Activated CD8-positive, alpha-beta memory T cell treated with anti-CD3 and anti-CD28 coated beads for 1 hour (primary cell): ENCODE measurements at regions not wholly inside any gene's neighbourhood (a gene's known extent, or its start where the extent isn't known, plus 50 kb on each side); places are given as distances from the start of the nearest gene placed in this dataset.

ENCODE experiments used
- DNase-seq, 2 donors: peaks; one replicate each; pipeline ENCODE4 v3.0.0-alpha.2; 2020; ENCODE audit warnings: low read depth in 1 of 2; ENCODE audit errors: extremely low read depth in 1 of 2

GRCh38 chr9:89744730-89745129 is 139.9 kb downstream of the GADD45G start:
- DNase-seq: no peak

DNA sequence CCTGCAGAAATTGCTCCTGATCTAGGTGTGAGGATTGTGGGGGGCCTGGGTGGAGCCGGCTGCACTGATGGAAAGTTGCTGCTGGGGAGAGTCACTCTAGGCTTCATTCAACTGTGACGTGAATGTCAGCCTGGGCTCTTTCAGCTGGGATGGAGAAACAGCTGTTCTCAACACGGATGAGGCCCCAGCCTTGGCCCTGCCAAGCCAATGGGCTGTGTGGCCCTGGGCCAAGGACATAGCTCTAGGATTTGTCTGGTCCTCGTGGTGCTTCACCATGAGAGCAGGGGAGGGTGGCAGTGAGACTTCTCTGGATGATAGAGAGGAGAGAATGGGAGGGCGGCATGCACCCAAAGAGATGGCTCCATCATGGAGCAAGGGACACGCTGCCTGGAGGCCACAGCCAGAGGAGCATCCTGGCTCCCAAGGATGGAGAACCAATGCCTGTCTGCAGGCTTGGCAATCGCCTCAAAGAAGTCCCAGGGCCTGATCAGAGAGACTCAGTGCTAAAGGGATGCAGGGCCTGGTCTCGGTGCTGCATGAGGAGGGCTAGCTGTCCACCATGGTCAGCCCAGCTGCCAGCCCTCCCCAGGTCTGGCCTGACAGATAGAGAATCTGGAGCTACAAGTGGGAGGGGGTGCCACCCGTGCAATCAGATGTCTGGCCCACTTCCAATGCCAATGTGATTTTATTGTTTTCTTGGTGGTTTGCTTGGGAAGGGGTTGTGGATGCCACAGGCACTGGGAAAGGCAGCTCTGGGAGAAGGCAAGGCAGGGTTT is 141.0 kb downstream of the GADD45G start:
- no peak for DNase-seq

GRCh38 chr9:89746385-89747116 is 141.7 kb downstream of the GADD45G start:
- no peak for DNase-seq

DNA sequence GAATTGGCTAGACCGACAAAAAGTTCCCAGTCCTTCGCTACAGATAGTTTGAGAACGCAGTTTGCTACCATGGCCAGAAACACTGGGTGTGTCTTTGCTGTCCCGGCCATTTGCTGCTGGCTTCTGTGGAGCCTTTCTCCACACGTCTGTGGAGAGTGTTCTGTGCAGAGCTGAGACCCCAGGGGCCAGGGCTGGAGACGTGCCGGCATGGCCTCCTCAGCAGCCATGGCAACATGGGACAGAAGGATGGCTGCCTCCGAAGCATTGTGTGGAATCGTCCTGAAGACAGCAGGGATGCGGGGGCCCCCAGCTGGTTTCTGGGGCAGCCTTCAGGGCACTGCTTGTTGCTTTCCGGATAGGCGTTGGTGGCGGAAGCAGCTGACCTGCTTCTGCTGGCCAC is 142.8 kb downstream of the GADD45G start:
- DNase-seq: no peak

DNA sequence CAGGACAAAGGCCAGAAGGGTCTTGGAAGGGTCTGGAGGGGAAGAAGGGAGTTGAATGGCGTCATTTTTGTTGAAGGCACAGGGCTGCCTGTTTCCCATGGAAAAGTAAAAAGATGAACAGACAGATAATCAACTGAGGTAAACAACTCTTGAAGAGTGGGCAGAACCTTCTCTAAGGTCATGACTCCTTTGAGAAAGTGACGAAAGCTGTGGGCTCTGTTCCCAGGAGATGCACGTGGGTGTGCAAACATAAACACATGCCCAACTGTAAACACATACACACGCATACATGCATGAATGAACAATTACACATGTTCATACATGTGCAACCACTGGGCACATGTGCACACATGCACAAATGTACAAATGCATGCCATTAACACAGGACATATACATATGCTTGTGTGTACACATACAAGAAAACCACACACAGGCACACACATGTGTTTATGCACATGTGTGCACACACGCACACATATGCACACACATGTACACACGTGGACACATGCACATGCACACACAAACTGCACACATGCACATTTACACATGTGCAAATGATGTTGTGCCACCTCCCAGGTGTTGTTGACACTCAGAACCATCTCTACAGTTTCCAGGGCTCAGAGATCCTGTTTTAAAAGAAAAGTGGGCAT is 143.3 kb downstream of the GADD45G start:
- DNase-seq: no peak

DNA sequence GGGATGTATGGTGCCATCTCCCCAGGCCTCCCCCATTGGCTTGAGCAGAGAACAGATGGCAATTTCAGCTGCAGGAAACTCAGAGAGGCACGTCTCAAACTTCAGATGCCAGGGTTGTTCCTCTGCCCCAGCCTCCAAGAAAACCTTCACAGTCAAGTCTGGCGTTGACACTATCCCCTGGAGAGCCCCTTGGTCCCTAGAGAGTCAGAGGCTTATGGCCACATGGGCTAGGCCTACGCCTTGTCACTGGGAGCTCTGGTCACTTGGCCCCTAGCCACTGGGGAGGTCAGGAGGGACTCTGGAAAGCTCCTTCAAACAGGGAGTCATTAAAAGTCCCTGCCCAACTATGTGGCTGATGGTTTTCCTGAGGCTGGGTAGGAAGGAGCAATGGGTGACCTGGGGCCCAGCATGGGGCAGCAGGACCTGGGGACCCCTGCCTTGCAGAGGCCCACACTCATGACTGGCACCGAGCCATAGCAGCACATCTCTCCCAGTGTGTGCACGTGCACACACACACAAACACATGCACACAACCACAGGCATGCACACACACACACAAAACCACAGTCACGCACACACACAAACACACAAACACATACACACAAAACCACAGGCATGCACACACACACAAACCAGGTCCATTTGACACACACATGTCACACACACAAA is 144.2 kb downstream of the GADD45G start:
- DNase-seq: no peak

DNA sequence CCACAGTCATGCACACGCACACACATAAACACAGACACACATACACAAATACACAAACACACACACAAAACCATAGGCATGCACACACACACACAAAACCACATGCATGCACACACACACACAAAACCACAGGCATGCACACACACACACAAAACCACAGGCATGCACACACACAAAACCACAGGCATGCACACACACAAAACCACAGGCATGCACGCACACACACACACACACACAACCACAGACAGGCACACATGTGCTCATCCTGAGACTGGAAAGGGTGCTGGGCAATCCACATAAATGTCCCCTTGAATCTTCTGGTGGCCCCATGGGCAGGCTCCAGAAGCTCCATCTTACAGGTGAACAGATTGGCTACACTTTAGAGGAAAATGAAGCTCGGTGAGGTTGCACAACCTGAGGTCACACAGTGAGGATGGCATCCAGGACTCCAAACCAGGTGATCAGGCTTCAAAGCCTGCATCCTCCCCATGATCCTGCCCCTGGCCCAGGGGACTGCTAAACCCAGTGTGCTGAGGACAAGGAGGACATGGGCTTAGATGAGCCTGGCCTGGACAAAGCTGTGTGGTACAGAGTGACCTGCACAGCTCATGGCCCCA is 144.8 kb downstream of the GADD45G start:
- DNase-seq: no peak

DNA sequence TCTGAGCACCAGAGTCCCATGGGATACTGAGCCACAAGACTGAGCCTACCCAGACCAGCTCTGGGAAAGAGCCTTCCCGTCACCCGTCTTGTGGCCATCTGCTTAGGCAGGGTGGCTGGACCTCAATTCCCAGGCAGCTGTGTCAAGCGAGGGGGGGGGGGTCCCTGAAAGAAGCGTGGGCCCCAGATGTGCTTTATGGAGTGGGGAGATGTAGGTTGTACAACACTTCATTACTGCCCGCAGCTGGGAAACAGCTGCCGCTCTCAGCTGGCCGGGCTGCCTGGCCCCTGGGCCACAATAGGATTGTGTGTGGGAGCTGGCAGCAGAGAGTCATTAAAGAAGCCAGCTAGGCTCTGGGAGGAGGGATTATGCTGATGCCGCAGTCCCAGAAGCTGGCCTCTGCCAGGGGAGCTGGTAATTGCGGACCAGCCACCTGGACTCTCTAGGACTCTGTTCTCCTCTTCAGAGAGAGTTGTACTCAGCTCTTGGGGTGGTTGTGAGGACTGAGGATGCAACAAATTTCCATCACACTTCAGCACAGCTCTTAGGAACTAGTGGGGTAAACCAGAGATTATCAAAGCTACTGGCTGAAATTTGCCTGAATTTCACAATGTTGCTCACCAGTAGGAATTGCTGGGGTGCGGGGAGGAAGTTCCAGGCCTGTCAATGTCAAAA is 145.4 kb downstream of the GADD45G start:
- DNase-seq: no peak

- no peak for DNase-seq
Measured at GRCh38 chr9:89751079-89751825, 146.4 kb downstream of the GADD45G start.

GRCh38 chr9:89752154-89752553 is 147.3 kb downstream of the GADD45G start:
- DNase-seq: no peak

DNA sequence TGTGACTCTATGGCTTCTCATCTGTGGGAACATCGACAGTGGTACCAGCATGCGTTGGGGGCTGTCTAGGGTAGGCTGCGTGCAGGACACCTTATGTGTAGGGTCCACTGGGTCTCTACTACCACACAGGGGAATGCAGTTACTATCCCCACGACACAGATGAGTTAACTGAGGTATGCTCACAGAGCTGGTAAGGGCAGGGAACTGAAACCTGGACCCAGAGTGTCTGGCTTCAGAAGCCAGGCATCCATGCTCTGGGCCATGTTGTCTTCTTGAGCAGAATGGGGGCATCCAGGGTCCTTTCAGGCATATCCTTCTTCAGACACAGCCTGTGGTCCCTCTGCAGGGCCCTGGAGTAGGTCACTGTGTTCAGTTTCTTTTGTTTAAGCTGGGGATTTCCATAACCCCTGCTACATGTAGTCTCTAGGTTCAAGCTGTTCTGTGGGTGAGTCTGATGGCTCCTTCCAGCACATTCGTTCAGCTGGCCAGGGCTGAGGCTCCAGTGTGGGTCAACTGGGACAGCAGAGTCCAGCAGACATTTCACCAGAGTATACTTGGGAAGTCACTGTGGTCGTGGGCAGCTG is 148.8 kb downstream of the GADD45G start:
- no peak for DNase-seq

GRCh38 chr9:89754193-89754592 is 149.4 kb downstream of the GADD45G start:
- DNase-seq: no peak

- no peak for DNase-seq
Measured at GRCh38 chr9:89755821-89756220, 151.0 kb downstream of the GADD45G start.

DNA sequence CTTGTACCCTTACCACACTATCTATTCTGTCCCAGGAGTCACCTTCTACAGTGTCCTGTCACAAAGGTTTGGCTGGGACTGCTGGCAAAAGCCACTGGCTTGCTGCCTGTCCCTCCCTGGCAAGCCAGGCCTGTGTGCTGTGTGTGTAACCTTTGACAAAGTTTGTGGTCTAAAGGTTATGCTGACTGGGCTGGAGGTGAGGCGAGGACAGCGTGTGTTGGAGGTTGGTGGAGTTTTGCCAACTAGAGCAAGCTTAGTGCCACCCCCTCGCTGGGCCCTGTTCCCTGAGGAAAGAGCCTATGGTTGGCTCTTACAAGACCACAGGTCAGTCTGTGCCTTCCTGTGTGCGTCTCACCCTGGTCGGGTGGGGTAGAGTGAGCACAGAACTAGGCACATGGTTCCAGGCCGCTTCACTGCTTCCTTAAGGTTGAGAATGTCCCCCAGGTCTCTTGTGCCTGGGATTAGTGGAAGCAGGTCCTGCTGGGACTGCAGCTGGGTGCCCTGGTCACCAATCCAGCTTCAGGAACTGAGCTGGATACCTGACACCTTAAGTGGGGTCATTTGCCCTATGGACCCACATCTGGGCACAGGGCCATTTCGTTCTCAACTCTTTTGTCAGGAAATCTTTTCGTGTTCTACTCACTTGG is 152.2 kb downstream of the GADD45G start:
- DNase-seq: no peak

DNA sequence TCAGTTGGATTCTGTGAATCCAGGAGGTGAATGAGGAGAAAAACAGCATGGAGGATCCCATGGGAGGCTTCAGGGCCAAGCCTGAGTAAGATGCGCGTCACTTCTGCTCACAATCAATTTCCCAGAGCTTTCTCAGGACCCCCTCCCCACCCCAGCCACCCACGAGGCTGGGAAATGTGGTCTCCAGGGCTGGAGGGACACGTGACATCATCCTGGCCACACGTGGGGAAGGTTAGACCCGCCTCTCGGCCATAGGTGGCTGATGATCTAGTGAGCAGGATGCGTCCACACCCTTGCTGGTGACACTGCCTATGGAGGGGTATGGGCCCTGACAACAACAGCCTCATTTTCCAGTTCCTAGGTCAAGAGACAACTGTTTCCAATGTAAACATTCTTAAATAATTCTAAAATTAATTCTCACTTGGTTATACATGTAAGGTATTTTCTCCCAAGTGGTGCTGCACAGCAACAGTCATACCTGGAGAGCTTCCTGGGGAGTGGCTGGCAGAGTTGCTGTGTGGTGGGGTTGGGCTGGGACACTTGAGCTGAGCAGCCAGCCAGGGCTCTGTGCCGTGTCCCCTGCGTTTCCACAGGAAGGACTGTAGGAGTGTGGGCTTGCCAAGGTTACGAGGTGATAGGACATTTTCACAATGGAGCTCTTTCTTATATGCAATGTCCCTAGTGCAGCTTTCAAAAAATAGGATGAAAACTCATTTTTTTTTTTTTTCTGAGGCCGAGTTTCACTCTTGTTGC is 153.1 kb downstream of the GADD45G start:
- DNase-seq: no peak

- DNase-seq: no peak
Measured at GRCh38 chr9:89759572-89759971, 154.8 kb downstream of the GADD45G start.

GRCh38 chr9:89760123-89760522 is 155.3 kb downstream of the GADD45G start:
- no peak for DNase-seq

DNA sequence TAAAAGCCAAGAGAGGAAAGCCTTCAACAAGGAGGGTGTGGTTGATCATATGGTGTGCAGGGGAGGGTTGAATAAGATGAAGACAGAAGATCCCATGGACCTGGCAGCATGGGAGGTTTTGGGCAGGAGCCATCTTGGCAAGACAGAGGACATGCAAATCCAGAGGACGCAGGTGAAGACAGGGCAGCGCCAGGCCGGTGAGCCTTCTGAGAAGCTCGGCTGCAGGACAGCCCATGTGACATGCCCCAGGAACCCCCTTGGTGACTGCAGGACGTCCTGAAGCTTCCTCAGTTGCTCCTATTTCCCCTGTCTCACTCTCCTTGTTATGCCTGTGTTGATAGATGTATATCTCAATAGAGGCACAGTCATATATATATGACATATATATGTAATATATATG is 159.4 kb downstream of the GADD45G start:
- no peak for DNase-seq
